ENCODE measurements at regions not wholly inside any gene's neighbourhood (a gene's known extent, or its start where the extent isn't known, plus 50 kb on each side); places are given as distances from the start of the nearest gene placed in this dataset.

DNA sequence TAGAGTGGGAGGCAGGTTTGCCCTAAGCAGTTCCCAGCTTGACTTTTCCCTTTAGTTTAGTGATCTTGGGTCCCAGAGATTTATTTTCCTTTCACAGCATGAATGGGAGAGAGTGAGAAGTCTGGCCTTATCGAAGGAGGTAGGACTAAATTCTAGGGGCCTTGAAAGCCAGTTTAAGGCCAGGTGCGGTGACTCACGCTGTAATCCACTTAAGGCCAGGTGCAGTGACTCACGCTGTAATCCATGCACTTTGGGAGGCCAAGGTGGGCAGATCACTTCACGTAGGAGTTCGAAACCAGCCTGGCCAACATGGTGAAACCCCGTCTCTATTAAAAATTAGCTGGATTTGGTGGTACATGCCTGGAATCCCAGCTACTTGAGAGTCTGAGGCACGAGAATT is 392.2 kb downstream of the ACTR3B start:
- H3K27me3 ChIP-seq (replicated peaks; ENCODE audit: insufficient read depth) = no peaks in the 10 kb centered on the region
- WGBS, 2 experiments (ENCODE audit: low coverage in 1 of 2, low lambda C conversion rate in 2 of 2, missing lambda C conversion rate in 2 of 2) = 16 to 18% methylated on average over 8 of the region's 8 CpGs
- H3K9me2 ChIP-seq (ENCODE audit: insufficient read depth) = no peaks in the 10 kb centered on the region
- no peaks in the 10 kb centered on the region for H4K20me1 ChIP-seq (ENCODE audit: insufficient read depth)
- no peak for TF ChIP-seq EZH2phosphoT487 (IDR thresholded peaks at IDR 0.05; ENCODE audit: insufficient read depth, low read depth)
- TF ChIP-seq EZH2 (IDR thresholded peaks at IDR 0.05; ENCODE audit: insufficient read depth, poor library complexity, severe bottlenecking) = no peak
- no peak overlapping the region for H3K4me3 ChIP-seq
- H3K4me1 ChIP-seq (ENCODE audit: insufficient read depth) = no peaks in the 10 kb centered on the region
- H3K9ac ChIP-seq = no peak overlapping the region
- H3K9me3 ChIP-seq (ENCODE audit: low read depth) = no peaks in the 10 kb centered on the region
- H2AFZ ChIP-seq = no peak overlapping the region
- no peaks in the 10 kb centered on the region for H3F3A ChIP-seq (ENCODE audit: insufficient read depth)
- in situ Hi-C loops (cut with MboI) = no loop called here
- no peak overlapping the region for H3K4me2 ChIP-seq (ENCODE audit: unreplicated experiment)
- no peaks in the 10 kb centered on the region for H3K36me3 ChIP-seq (ENCODE audit: low read depth)
- H3K79me2 ChIP-seq (ENCODE audit: insufficient read depth) = no peaks in the 10 kb centered on the region
- H3K27ac ChIP-seq = no peak overlapping the region
- DNase-seq = no peak

DNA sequence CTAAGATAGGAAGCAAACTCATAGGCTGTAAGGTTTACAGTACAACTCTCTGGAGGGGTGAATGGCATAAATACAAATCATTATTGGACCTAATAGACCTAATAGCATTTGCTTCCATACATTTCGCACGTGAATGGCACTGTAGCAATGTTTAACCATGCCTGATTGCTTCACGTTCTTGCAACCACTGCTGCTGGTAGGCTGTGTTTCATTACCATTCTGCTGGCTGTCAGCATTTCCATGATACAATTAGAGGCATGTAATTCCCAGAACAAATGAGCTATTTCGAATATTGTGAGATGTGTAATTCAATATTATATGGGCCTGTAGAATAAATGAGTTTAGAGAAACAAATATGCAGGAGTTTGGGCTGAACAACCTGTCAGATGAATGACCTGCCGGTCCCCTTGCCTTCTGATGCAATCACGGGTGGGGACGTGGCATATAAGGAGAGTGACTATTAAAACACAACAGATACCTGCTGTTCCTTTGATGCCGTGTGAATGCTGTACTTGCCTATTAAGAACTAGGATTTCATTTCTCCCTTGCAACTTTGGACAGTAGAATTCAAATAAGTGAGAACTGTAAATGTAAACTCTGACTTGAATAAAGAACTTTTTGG is 393.4 kb downstream of the ACTR3B start:
- Histone ChIP-seq H3K79me2 (ENCODE audit: insufficient read depth) (no peaks in the 10 kb centered on the region), H3K4me2 (ENCODE audit: unreplicated experiment) (no peak overlapping the region), H4K20me1 (ENCODE audit: insufficient read depth) (no peaks in the 10 kb centered on the region), H3K27ac (no peak overlapping the region), H3K9me2 (ENCODE audit: insufficient read depth) (no peaks in the 10 kb centered on the region), H3K9me3 (ENCODE audit: low read depth) (no peaks in the 10 kb centered on the region), H3K4me3 (no peak overlapping the region), H3K27me3 (replicated peaks; ENCODE audit: insufficient read depth) (no peaks in the 10 kb centered on the region), H3K36me3 (ENCODE audit: low read depth) (no peaks in the 10 kb centered on the region), H3K4me1 (ENCODE audit: insufficient read depth) (no peaks in the 10 kb centered on the region), H3K9ac (no peak overlapping the region), H2AFZ (no peak overlapping the region), H3F3A (ENCODE audit: insufficient read depth) (no peaks in the 10 kb centered on the region)
- 16 to 17% methylated on average over 8 of the region's 8 CpGs for WGBS, 2 experiments (ENCODE audit: low coverage in 1 of 2, low lambda C conversion rate in 2 of 2, missing lambda C conversion rate in 2 of 2)
- in situ Hi-C loops (cut with MboI) = no loop called here
- TF ChIP-seq EZH2 (IDR thresholded peaks at IDR 0.05; ENCODE audit: insufficient read depth, poor library complexity, severe bottlenecking) = no peak
- TF ChIP-seq EZH2phosphoT487 (IDR thresholded peaks at IDR 0.05; ENCODE audit: insufficient read depth, low read depth) = no peak
- DNase-seq = no peak

DNA sequence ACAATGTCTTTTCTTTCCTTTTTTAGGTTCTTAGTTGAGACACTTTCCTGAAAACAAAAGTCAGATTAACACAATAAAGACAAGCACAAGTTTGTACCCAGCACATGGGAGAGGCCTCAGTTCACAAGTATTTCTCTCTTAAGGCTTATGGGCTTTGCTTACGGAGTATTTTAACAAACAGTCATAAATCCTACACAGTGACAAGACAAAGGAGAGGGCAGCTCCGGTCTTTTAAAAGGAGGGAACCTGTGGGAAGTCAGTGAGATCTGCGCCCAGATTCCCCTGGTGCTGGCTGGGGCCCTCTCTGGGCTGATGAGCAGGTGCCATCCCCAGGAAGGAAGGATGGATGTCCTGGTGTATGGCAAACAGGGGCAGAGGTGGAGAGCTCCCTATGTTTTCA is 398.6 kb downstream of the ACTR3B start:
- Histone ChIP-seq H3K79me2 (ENCODE audit: insufficient read depth) (no peaks in the 10 kb centered on the region), H3K9me2 (ENCODE audit: insufficient read depth) (no peaks in the 10 kb centered on the region), H3K27me3 (replicated peaks; ENCODE audit: insufficient read depth) (no peaks in the 10 kb centered on the region), H3K4me1 (ENCODE audit: insufficient read depth) (no peaks in the 10 kb centered on the region), H4K20me1 (ENCODE audit: insufficient read depth) (no peaks in the 10 kb centered on the region), H3K4me3 (no peak overlapping the region), H3F3A (ENCODE audit: insufficient read depth) (no peaks in the 10 kb centered on the region), H3K36me3 (ENCODE audit: low read depth) (no peaks in the 10 kb centered on the region), H3K9me3 (ENCODE audit: low read depth) (no peaks in the 10 kb centered on the region), H3K4me2 (ENCODE audit: unreplicated experiment) (no peak overlapping the region), H2AFZ (no peak overlapping the region), H3K9ac (no peak overlapping the region), H3K27ac (no peak overlapping the region)
- in situ Hi-C loops (cut with MboI) = no loop called here
- 9% methylated on average over 3 of the region's 3 CpGs for WGBS, 2 experiments (ENCODE audit: low coverage in 1 of 2, low lambda C conversion rate in 2 of 2, missing lambda C conversion rate in 2 of 2)
- no peak for DNase-seq
- TF ChIP-seq EZH2phosphoT487 (IDR thresholded peaks at IDR 0.05; ENCODE audit: insufficient read depth, low read depth) = no peak
- no peak for TF ChIP-seq EZH2 (IDR thresholded peaks at IDR 0.05; ENCODE audit: insufficient read depth, poor library complexity, severe bottlenecking)

DNA sequence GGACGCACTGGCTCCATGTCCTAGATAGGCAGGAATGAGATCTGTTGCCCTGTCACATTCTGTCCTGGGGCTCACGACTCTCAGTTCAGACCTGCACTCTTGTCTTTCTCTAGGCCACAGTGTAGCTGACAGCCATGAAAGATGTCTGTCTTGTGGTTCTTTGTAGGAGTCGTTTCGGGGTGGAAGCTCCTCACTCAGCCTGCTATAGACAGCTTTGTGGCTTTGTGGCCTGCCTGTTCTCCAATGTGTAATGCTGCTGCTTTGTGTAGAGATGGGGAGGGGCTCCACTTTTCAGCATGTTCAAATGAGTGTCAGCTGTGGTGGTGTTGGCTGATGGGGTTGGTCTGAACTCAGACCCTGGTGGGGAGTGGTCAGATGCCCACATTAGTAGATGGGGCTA is 410.7 kb downstream of the ACTR3B start:
- Histone ChIP-seq H3K9me2 (ENCODE audit: insufficient read depth) (no peaks in the 10 kb centered on the region), H2AFZ (no peak overlapping the region), H3F3A (ENCODE audit: insufficient read depth) (no peaks in the 10 kb centered on the region), H3K4me3 (no peak overlapping the region), H3K9me3 (ENCODE audit: low read depth) (no peaks in the 10 kb centered on the region), H4K20me1 (ENCODE audit: insufficient read depth) (no peaks in the 10 kb centered on the region), H3K4me2 (ENCODE audit: unreplicated experiment) (no peak overlapping the region), H3K9ac (no peak overlapping the region), H3K27ac (no peak overlapping the region), H3K27me3 (replicated peaks; ENCODE audit: insufficient read depth) (no peaks in the 10 kb centered on the region), H3K4me1 (ENCODE audit: insufficient read depth) (no peaks in the 10 kb centered on the region), H3K36me3 (ENCODE audit: low read depth) (no peaks in the 10 kb centered on the region), H3K79me2 (ENCODE audit: insufficient read depth) (no peaks in the 10 kb centered on the region)
- TF ChIP-seq EZH2 (IDR thresholded peaks at IDR 0.05; ENCODE audit: insufficient read depth, poor library complexity, severe bottlenecking) (no peak), EZH2phosphoT487 (IDR thresholded peaks at IDR 0.05; ENCODE audit: insufficient read depth, low read depth) (no peak)
- DNase-seq = no peak
- in situ Hi-C loops (cut with MboI) = no loop called here
- 26 to 50% methylated on average over 4 of the region's 4 CpGs for WGBS, 2 experiments (ENCODE audit: low coverage in 1 of 2, low lambda C conversion rate in 2 of 2, missing lambda C conversion rate in 2 of 2)

DNA sequence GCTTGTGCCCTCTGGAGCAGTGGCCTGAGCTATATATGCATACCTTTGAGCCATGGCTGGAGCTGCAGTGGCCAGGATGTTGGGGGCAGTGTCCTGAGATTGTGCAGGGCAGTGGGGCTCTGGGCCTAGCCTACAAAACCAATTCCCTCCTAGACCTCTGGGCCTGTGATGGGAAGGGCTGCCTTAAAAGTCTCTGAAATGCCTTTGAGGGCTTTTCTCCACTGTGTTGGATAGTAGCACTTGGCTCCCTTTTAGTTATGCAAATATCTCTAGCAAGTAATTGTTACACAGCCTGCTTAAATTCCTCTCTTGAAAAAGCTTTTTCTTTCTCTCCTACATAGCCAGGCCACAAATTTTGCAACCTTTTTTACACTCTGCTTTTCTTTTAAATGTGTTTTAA is 426.4 kb downstream of the ACTR3B start:
- Histone ChIP-seq H3K9me3 (ENCODE audit: low read depth) (no peaks in the 10 kb centered on the region), H2AFZ (no peak overlapping the region), H3K4me3 (no peak overlapping the region), H4K20me1 (ENCODE audit: insufficient read depth) (no peaks in the 10 kb centered on the region), H3K4me2 (ENCODE audit: unreplicated experiment) (no peak overlapping the region), H3F3A (ENCODE audit: insufficient read depth) (no peaks in the 10 kb centered on the region), H3K9me2 (ENCODE audit: insufficient read depth) (no peaks in the 10 kb centered on the region), H3K36me3 (ENCODE audit: low read depth) (no peaks in the 10 kb centered on the region), H3K9ac (no peak overlapping the region), H3K27ac (no peak overlapping the region), H3K27me3 (replicated peaks; ENCODE audit: insufficient read depth) (no peaks in the 10 kb centered on the region), H3K4me1 (ENCODE audit: insufficient read depth) (no peaks in the 10 kb centered on the region), H3K79me2 (ENCODE audit: insufficient read depth) (no peaks in the 10 kb centered on the region)
- no peak for DNase-seq
- TF ChIP-seq EZH2 (IDR thresholded peaks at IDR 0.05; ENCODE audit: insufficient read depth, poor library complexity, severe bottlenecking) = no peak
- no peak for TF ChIP-seq EZH2phosphoT487 (IDR thresholded peaks at IDR 0.05; ENCODE audit: insufficient read depth, low read depth)
- in situ Hi-C loops (cut with MboI) = no loop called here
